ENCODE measurements at regions not wholly inside any gene's neighbourhood (a gene's known extent, or its start where the extent isn't known, plus 50 kb on each side); places are given as distances from the start of the nearest gene placed in this dataset.

DNA sequence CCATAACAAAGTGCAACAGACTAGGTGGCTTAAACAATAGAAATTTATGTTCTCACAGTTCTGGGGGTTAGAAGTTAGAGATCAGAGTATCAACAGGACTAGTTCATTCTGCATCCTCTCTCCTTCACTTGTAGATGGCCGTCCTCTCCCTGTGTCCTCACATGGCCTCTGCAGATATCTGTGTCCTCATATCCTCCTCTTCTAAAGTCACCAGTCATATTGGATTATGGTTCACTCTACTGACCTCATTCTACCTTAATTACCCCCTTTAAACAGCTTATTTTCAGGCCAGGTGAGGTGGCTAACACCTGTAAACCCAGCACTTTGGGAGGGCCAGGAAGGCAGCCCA lies 135.1 kb downstream of the RAB38 start:
- intact Hi-C loops (cut with micrococcal nuclease) = no loop called here
- no peaks in the 10 kb centered on the region for H4K20me1 ChIP-seq (ENCODE audit: low read length)
- H3K9me2 ChIP-seq (replicated peaks; ENCODE audit: low read length) = no peaks in the 10 kb centered on the region
- no peaks in the 10 kb centered on the region for H3F3A ChIP-seq (ENCODE audit: low read length, unreplicated experiment)
- H3K9ac ChIP-seq (ENCODE audit: low read length) = no peak overlapping the region
- CTCF ChIA-PET = no interaction called here
- no peaks in the 10 kb centered on the region for H3K36me3 ChIP-seq (ENCODE audit: low read depth, low read length)
- no peak for ATAC-seq
- no peak overlapping the region for H3K4me3 ChIP-seq (ENCODE audit: low read length)
- POLR2A ChIA-PET (ENCODE audit: unreplicated experiment) = no interaction called here
- no peak overlapping the region for H3K27ac ChIP-seq (ENCODE audit: low read length)
- no TSS peak for BruUV-seq (replicated peaks)
- H2AFZ ChIP-seq (ENCODE audit: low read length) = no peak overlapping the region
- no peaks in the 10 kb centered on the region for H3K79me2 ChIP-seq (ENCODE audit: low read length)
- H3K9me3 ChIP-seq (ENCODE audit: low read length) = no peaks in the 10 kb centered on the region
- TF ChIP-seq EZH2phosphoT487 (IDR thresholded peaks at IDR 0.05; ENCODE audit: borderline replicate concordance, low read length) = no peak
- H3K4me2 ChIP-seq (ENCODE audit: low read length) = no peak overlapping the region
- no peaks in the 10 kb centered on the region for H3K27me3 ChIP-seq (ENCODE audit: low read length)
- no peak for DNase-seq
- peaks cover 5% of the 10 kb centered on the region; the same call in 1 of the 2 replicates for H3K4me1 ChIP-seq (ENCODE audit: insufficient read depth, low read length)

- ATAC-seq (no peak), DNase-seq (no peak)
- no peaks in the 10 kb centered on the region for H4K20me1 ChIP-seq (ENCODE audit: low read length)
- no peak overlapping the region for H3K4me3 ChIP-seq (ENCODE audit: low read length)
- intact Hi-C loops (cut with micrococcal nuclease) = no loop called here
- H3K36me3 ChIP-seq (ENCODE audit: low read depth, low read length) = no peaks in the 10 kb centered on the region
- H3K9me3 ChIP-seq (ENCODE audit: low read length) = no peaks in the 10 kb centered on the region
- no TSS peak for BruUV-seq (replicated peaks)
- ChIA-PET POLR2A (ENCODE audit: unreplicated experiment) (no interaction called here), CTCF (no interaction called here)
- no peaks in the 10 kb centered on the region for H3K27me3 ChIP-seq (ENCODE audit: low read length)
- H3K27ac ChIP-seq (ENCODE audit: low read length) = no peak overlapping the region
- H3K79me2 ChIP-seq (ENCODE audit: low read length) = no peaks in the 10 kb centered on the region
- H3F3A ChIP-seq (ENCODE audit: low read length, unreplicated experiment) = no peaks in the 10 kb centered on the region
- no peaks in the 10 kb centered on the region for H3K9me2 ChIP-seq (replicated peaks; ENCODE audit: low read length)
- H3K9ac ChIP-seq (ENCODE audit: low read length) = no peak overlapping the region
- no peak overlapping the region for H2AFZ ChIP-seq (ENCODE audit: low read length)
- TF ChIP-seq EZH2phosphoT487 (IDR thresholded peaks at IDR 0.05; ENCODE audit: borderline replicate concordance, low read length) (no peak), EZH2 (IDR thresholded peaks at IDR 0.05; ENCODE audit: low read length, unreplicated experiment) (no peak)
- H3K4me1 ChIP-seq (ENCODE audit: insufficient read depth, low read length) = peaks cover 8% of the 10 kb centered on the region; the same call in 1 of the 2 replicates
- H3K4me2 ChIP-seq (ENCODE audit: low read length) = no peak overlapping the region
These were observed 135.6 kb downstream of the RAB38 start for GRCh38 chr11:88039476-88040147.

- Histone ChIP-seq H3F3A (ENCODE audit: low read length, unreplicated experiment) (no peaks in the 10 kb centered on the region), H3K9me3 (ENCODE audit: low read length) (no peaks in the 10 kb centered on the region), H3K36me3 (ENCODE audit: low read depth, low read length) (no peaks in the 10 kb centered on the region), H3K4me2 (ENCODE audit: low read length) (no peak overlapping the region), H3K27ac (ENCODE audit: low read length) (no peak overlapping the region), H3K27me3 (ENCODE audit: low read length) (no peaks in the 10 kb centered on the region), H2AFZ (ENCODE audit: low read length) (no peak overlapping the region), H3K4me1 (ENCODE audit: insufficient read depth, low read length) (peaks cover 11% of the 10 kb centered on the region; the same call in 1 of the 2 replicates), H3K79me2 (ENCODE audit: low read length) (no peaks in the 10 kb centered on the region), H3K9ac (ENCODE audit: low read length) (no peak overlapping the region), H4K20me1 (ENCODE audit: low read length) (no peaks in the 10 kb centered on the region), H3K9me2 (replicated peaks; ENCODE audit: low read length) (no peaks in the 10 kb centered on the region), H3K4me3 (ENCODE audit: low read length) (no peak overlapping the region)
- no peak for DNase-seq
- BruUV-seq (replicated peaks) = no TSS peak
- intact Hi-C loops (cut with micrococcal nuclease) = no loop called here
- ChIA-PET POLR2A (ENCODE audit: unreplicated experiment) (no interaction called here), CTCF (no interaction called here)
- TF ChIP-seq EZH2phosphoT487 (IDR thresholded peaks at IDR 0.05; ENCODE audit: borderline replicate concordance, low read length) = no peak
- TF ChIP-seq EZH2 (IDR thresholded peaks at IDR 0.05; ENCODE audit: low read length, unreplicated experiment) = no peak
- TF ChIP-seq, protein P1, sequence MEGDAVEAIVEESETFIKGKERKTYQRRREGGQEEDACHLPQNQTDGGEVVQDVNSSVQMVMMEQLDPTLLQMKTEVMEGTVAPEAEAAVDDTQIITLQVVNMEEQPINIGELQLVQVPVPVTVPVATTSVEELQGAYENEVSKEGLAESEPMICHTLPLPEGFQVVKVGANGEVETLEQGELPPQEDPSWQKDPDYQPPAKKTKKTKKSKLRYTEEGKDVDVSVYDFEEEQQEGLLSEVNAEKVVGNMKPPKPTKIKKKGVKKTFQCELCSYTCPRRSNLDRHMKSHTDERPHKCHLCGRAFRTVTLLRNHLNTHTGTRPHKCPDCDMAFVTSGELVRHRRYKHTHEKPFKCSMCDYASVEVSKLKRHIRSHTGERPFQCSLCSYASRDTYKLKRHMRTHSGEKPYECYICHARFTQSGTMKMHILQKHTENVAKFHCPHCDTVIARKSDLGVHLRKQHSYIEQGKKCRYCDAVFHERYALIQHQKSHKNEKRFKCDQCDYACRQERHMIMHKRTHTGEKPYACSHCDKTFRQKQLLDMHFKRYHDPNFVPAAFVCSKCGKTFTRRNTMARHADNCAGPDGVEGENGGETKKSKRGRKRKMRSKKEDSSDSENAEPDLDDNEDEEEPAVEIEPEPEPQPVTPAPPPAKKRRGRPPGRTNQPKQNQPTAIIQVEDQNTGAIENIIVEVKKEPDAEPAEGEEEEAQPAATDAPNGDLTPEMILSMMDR (conservative IDR thresholded peaks at IDR 0.05; ENCODE audit: low read depth, low read length) = no peak
- ATAC-seq = no peak
These were observed 137.2 kb downstream of the RAB38 start for GRCh38 chr11:88038063-88038462.

- no peaks in the 10 kb centered on the region for H3K9me2 ChIP-seq (replicated peaks; ENCODE audit: low read length)
- ATAC-seq (no peak), DNase-seq (no peak)
- TF ChIP-seq, protein P1 (conservative IDR thresholded peaks at IDR 0.05; ENCODE audit: low read depth, low read length) = no peak
- TF ChIP-seq EZH2phosphoT487 (IDR thresholded peaks at IDR 0.05; ENCODE audit: borderline replicate concordance, low read length) (no peak), EZH2 (IDR thresholded peaks at IDR 0.05; ENCODE audit: low read length, unreplicated experiment) (no peak)
- H3K36me3 ChIP-seq (ENCODE audit: low read depth, low read length) = no peaks in the 10 kb centered on the region
- CTCF ChIA-PET = no interaction called here
- intact Hi-C loops (cut with micrococcal nuclease) = no loop called here
- POLR2A ChIA-PET (ENCODE audit: unreplicated experiment) = no interaction called here
- H3K27ac ChIP-seq (ENCODE audit: low read length) = no peak overlapping the region
- no peaks in the 10 kb centered on the region for H3F3A ChIP-seq (ENCODE audit: low read length, unreplicated experiment)
- H2AFZ ChIP-seq (ENCODE audit: low read length) = no peak overlapping the region
- no peak overlapping the region for H3K4me3 ChIP-seq (ENCODE audit: low read length)
- H3K27me3 ChIP-seq (ENCODE audit: low read length) = no peaks in the 10 kb centered on the region
- no TSS peak for BruUV-seq (replicated peaks)
- H3K9ac ChIP-seq (ENCODE audit: low read length) = no peak overlapping the region
- no peak overlapping the region for H3K4me2 ChIP-seq (ENCODE audit: low read length)
- H3K79me2 ChIP-seq (ENCODE audit: low read length) = no peaks in the 10 kb centered on the region
- H3K9me3 ChIP-seq (ENCODE audit: low read length) = no peaks in the 10 kb centered on the region
- H4K20me1 ChIP-seq (ENCODE audit: low read length) = no peaks in the 10 kb centered on the region
- H3K4me1 ChIP-seq (ENCODE audit: insufficient read depth, low read length) = peaks cover 11% of the 10 kb centered on the region; the same call in 1 of the 2 replicates
These were observed 138.5 kb downstream of the RAB38 start for GRCh38 chr11:88036701-88037100.

Measured in PC-3 (cell line).